ENCODE measurements at regions not wholly inside any gene's neighbourhood (a gene's known extent, or its start where the extent isn't known, plus 50 kb on each side); places are given as distances from the start of the nearest gene placed in this dataset.
"Not testable (repeated sequence)": the region's sequence is repeated elsewhere in the genome, so short reads cannot be mapped to it uniquely, and the experiment has no call there.

- Histone ChIP-seq H4K12ac (ENCODE audit: low read depth, low read length) (no peak overlapping the region), H3K14ac (ENCODE audit: low read length) (no peak overlapping the region), H3K4ac (ENCODE audit: low read depth, low read length) (no peak overlapping the region), H3K79me2 (ENCODE audit: control insufficient read depth, insufficient read depth, low read length, poor library complexity) (no peaks in the 10 kb centered on the region), H3K9ac (ENCODE audit: low read length) (no peak overlapping the region), H3K4me1 (ENCODE audit: control insufficient read depth in 1 of 2, insufficient read depth in 2 of 2, low read length in 2 of 2) (no peaks in the 10 kb centered on the region), H3K23ac (ENCODE audit: low read length) (no peak overlapping the region), H2BK5ac (ENCODE audit: low read depth, low read length, poor library complexity) (no peak overlapping the region), H4K8ac (ENCODE audit: low read depth, low read length) (no peak overlapping the region), H3K9me3 (ENCODE audit: insufficient read depth, low read depth, low read length) (peaks cover 4% of the 10 kb centered on the region), H3K36me3 (ENCODE audit: control insufficient read depth in 1 of 2, insufficient read depth in 2 of 2, low read length in 2 of 2) (no peaks in the 10 kb centered on the region), H4K91ac (ENCODE audit: low read depth, low read length) (no peak overlapping the region), H3K27ac (ENCODE audit: low read depth, low read length) (no peak overlapping the region), H3K27me3 (ENCODE audit: insufficient read depth, low read length) (no peaks in the 10 kb centered on the region), H2BK12ac (ENCODE audit: low read length) (no peak overlapping the region), H3K4me2 (ENCODE audit: low read length) (no peak overlapping the region), H3K18ac (ENCODE audit: low read length) (no peak overlapping the region), H2BK120ac (ENCODE audit: insufficient read depth, low read length, poor library complexity) (no peak overlapping the region), H2AFZ (ENCODE audit: insufficient read depth, low read length, poor library complexity) (no peak overlapping the region), H3K79me1 (ENCODE audit: low read length) (no peaks in the 10 kb centered on the region), H3K4me3 (ENCODE audit: low read depth, low read length) (no peak overlapping the region), H2AK5ac (ENCODE audit: low read length) (no peak overlapping the region)
- WGBS (ENCODE audit: extremely low coverage, insufficient coverage, insufficient read length), result 100% methylated on average over 1 of the region's 3 CpGs
- DNase-seq, result peak in 1 of 2 donors; percentile 27
Measured at GRCh38 chr6:81962198-81962597, 209.7 kb upstream of the TENT5A start.

DNA sequence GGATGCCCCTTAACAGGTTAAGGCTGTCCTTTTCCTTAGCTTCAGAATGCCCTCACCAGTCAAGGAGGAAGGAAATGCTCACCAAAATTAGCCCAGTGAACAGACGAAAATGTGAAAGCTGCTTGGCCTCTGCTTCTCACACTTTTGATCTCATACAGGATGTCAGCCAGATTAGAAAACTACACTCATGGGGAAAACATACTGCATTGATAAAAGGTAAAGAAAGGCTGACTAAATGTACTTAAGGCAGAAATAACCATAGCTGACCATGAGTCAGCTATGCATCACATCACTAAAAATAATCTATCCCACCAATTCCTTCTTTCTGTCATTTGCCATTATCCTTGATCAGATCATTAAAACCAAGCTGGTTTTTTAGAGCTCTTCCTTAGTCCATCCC, 198.4 kb upstream of the TENT5A start:
- no peak for DNase-seq
- H2AK5ac ChIP-seq (ENCODE audit: low read length), result no peak overlapping the region
- no peak overlapping the region for H3K4me3 ChIP-seq (ENCODE audit: low read depth, low read length)
- no peak overlapping the region for H3K23ac ChIP-seq (ENCODE audit: low read length)
- H3K79me1 ChIP-seq (ENCODE audit: low read length), result no peaks in the 10 kb centered on the region
- no peak overlapping the region for H3K4ac ChIP-seq (ENCODE audit: low read depth, low read length)
- no peak overlapping the region for H3K14ac ChIP-seq (ENCODE audit: low read length)
- no peak overlapping the region for H4K91ac ChIP-seq (ENCODE audit: low read depth, low read length)
- no peaks in the 10 kb centered on the region for H3K36me3 ChIP-seq (ENCODE audit: control insufficient read depth in 1 of 2, insufficient read depth in 2 of 2, low read length in 2 of 2)
- no peaks in the 10 kb centered on the region for H3K79me2 ChIP-seq (ENCODE audit: control insufficient read depth, insufficient read depth, low read length, poor library complexity)
- no peak overlapping the region for H2BK5ac ChIP-seq (ENCODE audit: low read depth, low read length, poor library complexity)
- no peak overlapping the region for H3K27ac ChIP-seq (ENCODE audit: low read depth, low read length)
- no peak overlapping the region for H3K9ac ChIP-seq (ENCODE audit: low read length)
- no peaks in the 10 kb centered on the region for H3K4me1 ChIP-seq (ENCODE audit: control insufficient read depth in 1 of 2, insufficient read depth in 2 of 2, low read length in 2 of 2)
- H3K18ac ChIP-seq (ENCODE audit: low read length), result no peak overlapping the region
- no peak overlapping the region for H4K12ac ChIP-seq (ENCODE audit: low read depth, low read length)
- no peak overlapping the region for H3K4me2 ChIP-seq (ENCODE audit: low read length)
- no peak overlapping the region for H2BK12ac ChIP-seq (ENCODE audit: low read length)
- no peaks in the 10 kb centered on the region for H3K9me3 ChIP-seq (ENCODE audit: insufficient read depth, low read depth, low read length)
- H2AFZ ChIP-seq (ENCODE audit: insufficient read depth, low read length, poor library complexity), result no peak overlapping the region
- WGBS (ENCODE audit: extremely low coverage, insufficient coverage, insufficient read length), result no CpG with 5 or more reads among the region's 1 CpG
- no peak overlapping the region for H2BK120ac ChIP-seq (ENCODE audit: insufficient read depth, low read length, poor library complexity)
- no peak overlapping the region for H4K8ac ChIP-seq (ENCODE audit: low read depth, low read length)
- H3K27me3 ChIP-seq (ENCODE audit: insufficient read depth, low read length), result no peaks in the 10 kb centered on the region

- H2AK5ac ChIP-seq (ENCODE audit: low read length), result no peak overlapping the region
- H3K9ac ChIP-seq (ENCODE audit: low read length), result no peak overlapping the region
- no peak overlapping the region for H3K4me3 ChIP-seq (ENCODE audit: low read depth, low read length)
- no peak overlapping the region for H3K18ac ChIP-seq (ENCODE audit: low read length)
- H3K27ac ChIP-seq (ENCODE audit: low read depth, low read length), result no peak overlapping the region
- H2BK5ac ChIP-seq (ENCODE audit: low read depth, low read length, poor library complexity), result no peak overlapping the region
- no peaks in the 10 kb centered on the region for H3K4me1 ChIP-seq (ENCODE audit: control insufficient read depth in 1 of 2, insufficient read depth in 2 of 2, low read length in 2 of 2)
- H2AFZ ChIP-seq (ENCODE audit: insufficient read depth, low read length, poor library complexity), result no peak overlapping the region
- no peaks in the 10 kb centered on the region for H3K36me3 ChIP-seq (ENCODE audit: control insufficient read depth in 1 of 2, insufficient read depth in 2 of 2, low read length in 2 of 2)
- DNase-seq, result no peak
- no peak overlapping the region for H3K14ac ChIP-seq (ENCODE audit: low read length)
- no peak overlapping the region for H2BK12ac ChIP-seq (ENCODE audit: low read length)
- no peak overlapping the region for H2BK120ac ChIP-seq (ENCODE audit: insufficient read depth, low read length, poor library complexity)
- H4K12ac ChIP-seq (ENCODE audit: low read depth, low read length), result no peak overlapping the region
- H4K91ac ChIP-seq (ENCODE audit: low read depth, low read length), result no peak overlapping the region
- H3K4ac ChIP-seq (ENCODE audit: low read depth, low read length), result no peak overlapping the region
- no peaks in the 10 kb centered on the region for H3K27me3 ChIP-seq (ENCODE audit: insufficient read depth, low read length)
- H3K9me3 ChIP-seq (ENCODE audit: insufficient read depth, low read depth, low read length), result no peaks in the 10 kb centered on the region
- H3K79me2 ChIP-seq (ENCODE audit: control insufficient read depth, insufficient read depth, low read length, poor library complexity), result no peaks in the 10 kb centered on the region
- H3K79me1 ChIP-seq (ENCODE audit: low read length), result no peaks in the 10 kb centered on the region
- H4K8ac ChIP-seq (ENCODE audit: low read depth, low read length), result no peak overlapping the region
- H3K4me2 ChIP-seq (ENCODE audit: low read length), result no peak overlapping the region
- H3K23ac ChIP-seq (ENCODE audit: low read length), result no peak overlapping the region
Measured at GRCh38 chr6:81948861-81949260, 196.4 kb upstream of the TENT5A start.

DNA sequence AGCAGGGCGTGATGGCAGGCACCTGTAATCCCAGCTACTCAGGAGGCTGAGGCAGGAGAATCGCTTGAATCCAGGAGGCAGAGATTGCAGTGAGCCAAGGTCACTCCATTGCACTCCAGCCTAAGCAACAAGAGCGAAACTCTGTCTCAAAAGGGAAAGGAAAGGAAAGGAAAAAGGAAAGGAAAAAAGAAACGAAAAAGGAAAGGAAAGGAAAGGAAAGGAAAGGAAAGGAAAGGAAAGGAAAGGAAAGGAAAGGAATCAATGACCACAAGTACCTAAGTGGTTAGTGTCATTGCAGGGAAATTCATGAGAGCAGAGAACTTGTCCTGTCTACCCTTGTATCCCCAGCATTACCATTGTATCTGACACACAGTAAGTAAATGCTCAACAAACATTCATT, 195.7 kb upstream of the TENT5A start:
- H2AK5ac ChIP-seq (ENCODE audit: low read length); H3K4me1 ChIP-seq (ENCODE audit: control insufficient read depth in 1 of 2, insufficient read depth in 2 of 2, low read length in 2 of 2); H3K9ac ChIP-seq (ENCODE audit: low read length); H3K27ac ChIP-seq (ENCODE audit: low read depth, low read length); H4K12ac ChIP-seq (ENCODE audit: low read depth, low read length); H2AFZ ChIP-seq (ENCODE audit: insufficient read depth, low read length, poor library complexity); H2BK120ac ChIP-seq (ENCODE audit: insufficient read depth, low read length, poor library complexity); H3K79me2 ChIP-seq (ENCODE audit: control insufficient read depth, insufficient read depth, low read length, poor library complexity); H3K23ac ChIP-seq (ENCODE audit: low read length); H3K18ac ChIP-seq (ENCODE audit: low read length); H3K4me3 ChIP-seq (ENCODE audit: low read depth, low read length); H3K27me3 ChIP-seq (ENCODE audit: insufficient read depth, low read length); H3K9me3 ChIP-seq (ENCODE audit: insufficient read depth, low read depth, low read length); H2BK12ac ChIP-seq (ENCODE audit: low read length); H3K14ac ChIP-seq (ENCODE audit: low read length); H3K4me2 ChIP-seq (ENCODE audit: low read length); H4K8ac ChIP-seq (ENCODE audit: low read depth, low read length); H3K36me3 ChIP-seq (ENCODE audit: control insufficient read depth in 1 of 2, insufficient read depth in 2 of 2, low read length in 2 of 2); H3K79me1 ChIP-seq (ENCODE audit: low read length); H3K4ac ChIP-seq (ENCODE audit: low read depth, low read length); DNase-seq; H2BK5ac ChIP-seq (ENCODE audit: low read depth, low read length, poor library complexity); H4K91ac ChIP-seq (ENCODE audit: low read depth, low read length): not testable (repeated sequence)
- WGBS (ENCODE audit: extremely low coverage, insufficient coverage, insufficient read length), result no CpG with 5 or more reads among the region's 4 CpGs

All from trophoblast cell (in vitro differentiated cells and primary cell).